TTC549 (cell line): ENCODE measurements at regions not wholly inside any gene's neighbourhood (a gene's known extent, or its start where the extent isn't known, plus 50 kb on each side); places are given as distances from the start of the nearest gene placed in this dataset.

ENCODE experiments used
- FAIRE-seq: peaks from 2 replicates; lab custom pipeline; 2012; peaks lifted over from hg19 to GRCh38; lab: Jason Lieb, UNC

DNA sequence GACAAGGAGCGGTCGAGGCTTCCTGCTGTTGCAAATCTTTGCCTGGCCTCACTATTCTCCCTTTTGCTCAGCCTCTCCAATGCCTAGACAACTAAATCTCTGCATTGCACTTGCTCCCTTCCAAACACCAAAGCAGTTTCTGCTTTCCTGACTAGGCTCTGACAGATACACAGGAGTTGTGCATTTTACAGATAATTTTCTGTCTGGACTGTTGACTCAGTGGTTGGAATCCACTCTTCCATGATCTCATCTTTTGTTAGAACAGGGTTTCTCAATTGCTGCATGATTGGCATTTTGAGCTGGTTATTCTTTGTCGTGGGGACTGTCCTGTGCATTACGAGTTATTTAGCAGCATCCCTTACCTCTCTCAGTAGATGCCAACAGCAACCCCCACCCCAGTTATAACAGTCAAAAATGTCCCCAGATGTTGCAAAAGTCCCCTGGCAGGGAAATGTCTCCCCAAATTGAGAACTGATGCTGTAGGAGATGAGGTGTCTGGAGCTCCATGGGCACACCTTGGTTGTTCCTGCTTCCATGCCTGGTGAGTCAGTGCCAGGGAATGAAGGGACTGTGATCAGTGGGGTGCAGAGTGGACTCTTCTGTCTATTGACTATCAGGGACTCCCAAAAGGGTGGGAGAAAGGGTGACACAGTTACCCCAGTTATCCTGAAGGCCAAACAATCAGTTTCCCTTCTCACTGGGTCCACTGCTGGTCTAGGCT lies 557.4 kb upstream of the PSMD7 start:
- no peak for FAIRE-seq

DNA sequence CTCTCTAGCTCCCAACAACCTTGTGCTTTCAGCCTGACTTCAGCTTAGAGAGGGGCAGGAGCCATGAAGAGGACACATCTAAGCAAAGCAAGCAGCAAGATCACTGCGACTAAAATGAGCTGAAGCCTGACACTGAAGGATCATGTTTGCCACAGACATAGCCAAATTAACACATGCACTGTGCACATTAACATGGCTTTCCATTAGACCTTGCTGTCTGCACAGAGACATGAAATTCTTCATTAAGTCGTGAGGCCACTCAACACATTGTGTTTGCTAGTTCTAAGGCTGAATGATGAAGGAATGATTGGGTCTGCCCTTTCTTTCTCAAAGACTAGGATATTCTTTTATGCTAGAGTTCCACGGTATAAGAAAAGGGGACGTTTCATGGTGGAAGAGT lies 558.3 kb upstream of the PSMD7 start:
- FAIRE-seq = no peak

DNA sequence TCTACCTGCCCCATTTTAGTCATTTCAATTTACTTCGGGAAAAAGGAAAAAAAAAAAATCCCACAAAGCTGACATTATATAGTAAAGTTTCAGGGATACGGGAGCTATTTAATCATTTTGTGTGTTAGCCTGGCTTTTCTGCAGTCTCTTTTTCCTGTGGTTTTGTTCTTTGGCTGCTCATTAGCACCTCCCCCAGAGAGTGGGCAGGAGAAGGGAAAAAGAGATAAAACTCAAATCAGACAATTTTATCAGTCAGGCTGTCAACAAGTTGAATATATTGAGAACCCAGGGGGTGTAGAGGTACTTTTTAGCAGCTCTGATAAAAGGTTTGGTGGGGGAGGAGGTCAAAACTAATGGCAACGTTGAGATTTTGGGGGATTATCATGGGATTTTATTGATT lies 559.0 kb upstream of the PSMD7 start:
- no peak for FAIRE-seq

DNA sequence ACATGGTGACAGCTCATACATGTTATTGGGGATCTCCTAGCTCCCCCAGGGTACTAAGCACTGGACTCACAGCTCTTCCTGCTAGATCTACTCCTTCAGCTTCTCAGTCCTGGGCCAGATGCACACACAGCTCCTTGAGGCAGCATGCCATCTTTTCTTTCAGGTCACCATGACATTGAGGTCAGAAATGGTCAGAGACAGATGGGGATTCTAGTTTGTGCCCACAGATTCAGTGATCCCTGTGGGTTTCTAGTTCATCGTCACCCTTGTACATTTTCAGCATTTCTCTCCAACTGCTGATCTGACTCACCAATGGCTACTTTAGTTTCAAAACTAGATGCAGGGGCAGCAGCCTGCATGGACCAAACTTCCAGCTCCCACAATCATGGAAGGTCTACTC lies 560.7 kb upstream of the PSMD7 start:
- no peak for FAIRE-seq

DNA sequence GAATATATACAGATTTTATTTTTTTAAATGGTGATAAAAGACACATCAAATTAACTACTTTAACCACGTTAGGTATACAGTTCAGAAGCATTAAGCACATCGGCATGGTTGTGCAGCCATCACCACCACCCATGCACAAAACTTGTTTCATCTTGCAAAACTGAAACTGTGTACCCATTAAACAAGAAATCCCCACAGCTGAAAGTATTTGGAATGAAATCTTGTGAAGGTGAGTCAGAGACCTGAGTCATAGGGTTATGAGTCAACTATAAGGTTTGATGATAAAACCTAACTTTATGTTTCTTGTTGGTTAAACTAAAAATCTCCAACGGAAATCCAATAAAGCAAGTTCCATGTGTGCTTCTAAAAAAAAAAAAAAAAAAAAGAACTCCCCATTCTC lies 561.6 kb upstream of the PSMD7 start:
- no peak for FAIRE-seq

DNA sequence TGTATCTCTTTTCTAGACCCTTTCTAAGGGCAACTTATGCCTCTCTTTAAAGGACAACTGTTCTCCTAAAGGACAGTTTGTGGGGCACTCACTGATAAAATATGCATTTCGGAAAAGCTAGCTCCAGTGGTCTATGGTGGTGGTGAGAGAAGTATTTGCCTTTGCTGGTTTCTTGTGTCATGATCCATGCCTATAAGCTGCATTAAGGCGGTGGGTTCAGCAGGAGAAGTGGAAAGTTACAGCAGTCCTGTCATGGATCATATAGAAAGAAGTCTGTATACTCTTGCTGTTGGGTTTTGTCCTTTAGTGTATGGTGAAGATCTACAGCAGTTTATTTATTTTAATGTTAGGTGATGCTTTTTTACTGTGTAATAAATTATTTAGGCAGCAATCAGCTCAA lies 563.9 kb upstream of the PSMD7 start:
- no peak for FAIRE-seq

DNA sequence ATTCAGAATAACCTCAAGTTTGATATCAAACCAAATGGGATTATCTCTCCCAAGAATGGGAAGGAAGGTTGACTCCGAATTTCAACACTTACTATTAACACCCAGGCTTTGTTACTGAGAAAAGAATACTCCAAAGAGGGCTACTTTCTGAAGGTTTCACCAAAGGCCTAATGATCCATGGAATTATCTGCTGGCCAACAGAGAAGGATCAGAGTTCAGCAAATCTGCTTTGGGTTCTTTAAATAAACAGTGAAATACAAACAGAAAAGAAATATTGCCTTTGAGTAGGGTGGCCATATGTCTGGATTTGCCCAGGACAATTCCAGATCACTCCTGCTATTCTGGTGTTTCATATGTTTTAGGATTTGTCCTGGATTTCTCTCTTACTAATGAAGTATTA lies 564.5 kb upstream of the PSMD7 start:
- no peak for FAIRE-seq

DNA sequence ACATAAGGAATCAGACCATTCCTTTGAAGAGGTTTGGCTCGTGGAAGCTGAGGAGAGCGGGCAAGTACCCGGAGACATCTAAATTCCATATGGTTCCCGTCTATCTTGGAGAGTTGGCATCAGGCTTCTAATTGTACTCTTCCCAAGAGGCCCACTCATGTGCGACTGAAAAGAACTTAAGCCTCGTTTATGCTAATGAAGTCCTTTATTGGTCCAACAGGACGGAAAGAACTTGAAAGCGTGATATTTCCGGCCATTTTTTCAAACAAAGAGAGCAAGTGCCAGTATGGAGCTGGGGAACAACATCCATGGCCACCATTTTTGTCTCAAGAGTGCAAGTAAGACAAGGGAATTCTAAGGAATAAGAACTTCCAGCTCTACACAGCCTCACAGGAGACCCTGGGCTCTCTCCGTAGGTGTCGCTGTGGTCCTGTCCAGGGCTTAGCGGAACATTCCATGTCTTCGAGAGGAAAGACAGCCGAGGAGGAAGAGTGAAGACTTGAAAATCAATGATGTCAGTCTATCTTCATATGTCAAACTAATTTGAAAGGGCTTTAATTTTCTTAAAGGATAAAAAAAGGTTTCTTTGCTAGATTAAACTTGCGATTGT lies 566.0 kb upstream of the PSMD7 start:
- no peak for FAIRE-seq

DNA sequence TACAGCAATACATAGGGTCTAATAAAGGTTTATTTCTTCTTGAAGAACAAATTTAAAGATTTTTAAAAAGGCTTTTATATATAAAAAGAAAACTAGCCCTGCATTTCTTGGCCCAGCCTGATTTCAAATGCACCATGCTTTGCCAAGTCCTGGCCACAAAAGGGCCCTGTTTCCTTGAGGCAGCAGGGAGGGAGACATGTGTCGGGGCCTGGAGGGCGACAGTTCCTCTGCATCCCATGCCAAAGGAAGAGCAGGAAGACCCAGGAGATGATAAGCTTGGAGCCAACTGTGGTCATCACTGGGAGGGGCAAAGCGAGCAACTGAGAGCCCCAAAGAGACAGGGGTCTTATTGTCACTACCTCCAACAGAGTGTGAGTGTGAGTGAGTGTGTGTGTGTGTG lies 571.5 kb upstream of the PSMD7 start:
- no peak for FAIRE-seq

DNA sequence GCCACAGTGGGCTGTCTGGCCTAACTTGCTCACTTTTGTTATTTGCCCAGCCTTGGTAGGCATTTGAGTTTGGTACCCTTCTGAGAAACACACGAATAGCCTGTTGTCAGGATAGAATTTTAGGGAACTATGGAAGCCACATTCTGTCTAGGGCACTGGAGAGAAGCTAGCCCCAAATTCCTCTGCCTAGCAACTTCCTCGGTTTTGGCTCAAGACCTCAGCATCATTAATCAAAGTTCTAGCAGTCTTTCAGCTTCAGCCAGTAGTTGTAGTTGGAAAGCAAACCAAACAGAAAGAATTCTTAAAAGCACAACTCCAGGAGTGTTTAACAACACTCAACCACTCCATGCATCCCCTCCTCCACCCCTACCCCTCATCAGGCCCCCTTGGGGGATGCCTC lies 572.1 kb upstream of the PSMD7 start:
- FAIRE-seq = no peak

DNA sequence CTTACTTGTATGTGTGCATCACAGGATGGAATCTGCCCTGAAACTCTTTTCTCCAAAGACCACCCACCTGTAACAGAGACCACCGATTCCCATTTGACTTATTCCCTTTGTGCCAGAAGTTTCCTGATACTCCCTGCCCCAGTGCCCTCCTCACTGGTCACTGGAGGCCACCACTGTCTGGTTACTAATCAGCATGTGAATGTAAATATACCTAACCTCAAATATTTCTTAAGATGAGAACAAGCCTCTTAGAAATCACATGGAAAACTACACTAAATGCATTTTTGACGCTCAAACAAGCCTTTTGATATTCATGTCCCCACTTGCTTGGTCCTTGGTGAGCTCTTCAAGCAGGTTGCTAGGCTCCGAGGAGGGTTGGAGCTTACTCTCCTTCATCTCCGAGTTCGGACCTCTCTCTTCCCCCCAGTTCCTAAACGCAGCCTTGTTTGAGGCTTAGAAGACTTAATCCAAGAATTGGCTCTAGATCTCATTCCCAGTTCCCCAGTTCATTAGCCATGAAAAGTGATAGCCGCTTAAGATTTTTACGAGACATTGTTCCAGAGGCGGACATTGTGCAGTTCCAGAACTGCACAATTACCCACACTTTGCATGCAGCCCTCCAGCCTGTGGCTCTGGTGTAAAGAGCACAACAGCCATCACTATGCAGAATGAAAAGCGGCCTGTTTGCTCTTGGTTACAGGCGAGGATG lies 579.2 kb upstream of the PSMD7 start:
- FAIRE-seq = no peak

DNA sequence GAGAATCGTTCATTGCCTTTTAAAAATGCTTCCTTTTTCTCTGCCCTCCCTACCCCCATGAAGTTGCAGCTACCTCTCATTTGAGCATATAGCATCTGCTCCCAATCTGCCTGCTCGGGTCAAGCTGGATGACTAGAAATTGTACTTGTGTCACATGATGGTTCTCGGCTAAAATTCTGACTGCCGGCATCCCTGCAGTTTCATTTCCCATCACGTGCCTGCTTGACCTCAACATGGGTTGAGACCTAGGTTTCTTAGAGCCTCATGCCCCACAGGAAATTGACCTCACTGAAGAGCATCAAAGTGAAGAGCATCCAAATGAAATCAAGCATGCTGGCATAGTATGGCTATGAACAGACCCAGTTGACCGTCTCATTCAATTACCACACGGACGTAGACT lies 581.6 kb upstream of the PSMD7 start:
- FAIRE-seq = no peak

DNA sequence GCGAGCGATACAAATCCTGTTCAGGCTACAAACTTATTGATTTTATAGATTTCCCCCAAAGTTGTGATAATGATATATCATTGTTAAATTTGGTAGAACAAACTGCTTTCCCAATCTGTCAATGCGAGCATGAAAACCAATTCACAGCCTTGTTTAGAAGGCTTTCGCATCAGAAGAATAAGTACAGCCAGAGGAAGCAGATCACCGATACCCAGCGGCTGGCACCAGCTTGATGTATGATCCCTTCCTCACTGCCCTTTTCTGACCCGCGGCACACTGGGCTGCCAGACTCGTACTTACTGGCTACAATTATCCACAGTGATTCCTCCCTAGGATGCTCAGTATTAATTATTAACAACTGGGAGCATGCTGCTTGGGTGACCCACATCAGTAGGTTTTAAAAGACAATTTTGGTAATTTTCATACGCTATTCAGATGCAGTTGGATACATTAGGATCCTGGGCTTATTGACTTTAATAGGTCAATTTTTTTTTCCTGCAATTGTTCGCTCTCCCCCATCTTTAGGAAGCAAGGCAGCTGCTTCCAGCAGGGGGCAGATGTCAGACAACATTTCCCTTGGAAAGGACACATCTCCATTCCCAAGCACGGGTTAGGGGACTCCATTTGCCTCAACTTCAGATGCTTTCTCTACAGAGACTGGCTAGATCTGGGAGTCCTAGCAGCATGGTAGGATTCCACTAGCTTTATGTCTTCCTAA lies 582.7 kb upstream of the PSMD7 start:
- FAIRE-seq = no peak

DNA sequence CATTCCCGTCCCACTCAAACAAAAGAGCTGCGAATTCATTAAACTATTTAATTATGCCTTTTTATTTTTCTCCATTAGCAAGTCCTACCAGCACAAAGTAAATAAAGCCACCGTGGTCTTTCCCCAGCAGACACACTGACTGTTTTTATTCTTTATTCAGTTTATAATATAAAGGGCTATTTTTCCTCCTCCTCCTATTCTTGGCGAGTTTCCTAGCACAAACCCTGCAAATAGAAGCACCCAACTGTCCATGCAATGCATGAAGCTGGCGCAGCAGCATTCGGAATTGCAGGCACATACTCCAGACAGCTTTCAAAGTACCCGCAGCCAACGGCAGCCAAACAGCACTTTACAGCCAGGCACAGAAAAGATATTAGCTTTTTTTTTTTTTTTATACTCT lies 583.4 kb upstream of the PSMD7 start:
- no peak for FAIRE-seq

DNA sequence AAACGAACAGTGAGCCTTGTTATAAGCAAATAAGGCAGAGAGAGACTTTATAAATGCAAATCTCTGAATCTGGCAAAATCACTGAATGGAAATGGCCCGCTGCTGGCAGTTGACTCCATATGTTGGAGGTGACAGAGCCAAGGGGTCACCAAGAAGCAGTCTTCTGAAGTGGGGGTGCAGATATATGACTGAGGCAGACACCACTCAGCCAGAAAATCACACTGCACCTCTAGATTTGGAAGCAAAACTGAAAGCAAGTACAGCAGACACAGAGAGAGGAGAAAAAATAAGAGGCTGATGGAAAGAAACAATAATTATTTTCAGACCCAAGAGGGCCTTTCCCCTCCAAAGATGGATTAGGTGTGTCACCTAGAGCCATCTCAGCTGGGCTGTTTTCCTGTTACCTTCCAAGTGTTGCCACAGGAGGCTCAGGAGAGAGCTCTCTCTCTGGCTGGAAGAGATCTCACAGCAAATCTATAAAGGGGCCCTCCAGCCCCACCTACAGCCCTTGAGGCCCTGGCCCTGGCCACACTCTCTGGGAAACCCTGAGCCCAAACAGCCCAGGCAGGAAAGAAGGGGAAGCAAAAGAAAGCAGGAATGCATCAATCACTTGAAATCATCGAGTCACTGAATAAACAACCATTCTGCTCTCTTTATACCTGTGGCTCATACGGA lies 585.1 kb upstream of the PSMD7 start:
- FAIRE-seq = no peak

DNA sequence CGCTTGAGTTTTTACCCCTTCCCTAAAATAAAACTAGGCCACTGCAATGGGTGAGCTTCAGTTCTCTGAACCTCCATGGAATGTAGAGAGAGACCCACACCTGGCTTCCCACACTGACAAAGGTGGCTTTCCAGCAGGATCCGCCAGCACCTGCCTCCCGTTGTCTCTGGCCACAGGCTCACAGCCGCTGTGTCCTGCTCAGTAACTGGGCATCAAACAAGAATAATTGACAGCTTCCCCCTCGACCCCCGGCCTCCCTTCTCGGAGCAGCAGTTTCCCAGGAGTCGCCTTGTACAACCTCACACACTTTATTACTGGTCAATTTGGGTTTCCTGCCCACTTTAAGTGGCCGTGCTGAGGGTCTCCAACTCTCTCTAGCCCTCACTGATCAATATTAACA lies 586.1 kb upstream of the PSMD7 start:
- FAIRE-seq = no peak

DNA sequence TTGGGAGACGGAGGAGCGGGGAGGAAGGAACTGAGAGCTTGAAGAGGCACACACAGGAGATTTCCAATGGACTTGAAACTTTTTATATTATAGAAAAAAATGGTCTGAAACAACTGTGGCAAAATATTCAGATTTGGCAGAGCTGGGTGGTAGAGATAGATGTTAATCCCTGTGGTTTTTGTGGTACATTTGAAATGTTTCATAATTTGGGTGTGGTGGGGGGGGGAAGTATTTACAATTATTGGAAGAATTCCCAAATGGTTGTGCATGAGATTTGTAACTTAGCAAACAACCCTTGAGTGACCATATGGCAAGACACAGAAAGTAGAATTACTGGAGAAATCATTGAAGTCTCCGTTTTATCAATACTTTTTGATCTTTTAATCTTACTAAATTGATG lies 588.8 kb upstream of the PSMD7 start:
- no peak for FAIRE-seq

DNA sequence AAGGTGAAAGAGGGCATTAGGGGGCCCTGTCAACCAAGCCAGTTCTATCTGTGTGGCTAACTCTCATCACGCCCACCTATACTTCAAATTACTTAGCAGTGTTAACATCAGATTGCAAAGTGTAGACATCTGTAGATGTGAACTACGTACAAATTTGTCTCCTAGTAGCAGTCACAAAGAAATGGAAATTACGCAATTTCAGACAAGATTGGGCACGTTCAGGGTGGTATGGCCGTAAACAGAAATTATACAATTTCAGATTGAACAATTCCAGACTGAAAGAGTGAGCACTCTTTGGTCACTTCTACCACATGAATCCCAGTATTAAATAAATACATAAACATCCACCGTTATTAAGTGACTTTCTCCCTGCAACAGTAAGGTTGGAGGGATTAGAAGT lies 592.7 kb upstream of the PSMD7 start:
- FAIRE-seq = no peak

DNA sequence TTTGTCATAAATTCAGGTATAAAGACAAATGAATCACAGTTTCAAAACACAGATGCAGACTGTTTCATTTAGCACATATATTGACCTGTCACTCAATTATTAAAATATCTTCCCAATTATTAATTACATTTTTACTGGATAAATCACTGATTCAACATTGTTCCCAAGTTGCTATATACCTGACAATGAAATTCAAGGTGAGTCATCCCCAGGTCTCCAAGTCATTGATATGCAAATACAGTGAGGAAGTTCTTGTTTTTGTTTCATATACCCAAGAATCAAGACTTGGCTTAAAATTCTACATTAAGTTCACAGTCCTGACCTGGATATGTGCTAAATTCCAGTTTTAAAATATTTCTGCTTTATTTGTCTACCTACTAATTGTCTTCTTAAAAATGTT lies 599.3 kb upstream of the PSMD7 start:
- no peak for FAIRE-seq

DNA sequence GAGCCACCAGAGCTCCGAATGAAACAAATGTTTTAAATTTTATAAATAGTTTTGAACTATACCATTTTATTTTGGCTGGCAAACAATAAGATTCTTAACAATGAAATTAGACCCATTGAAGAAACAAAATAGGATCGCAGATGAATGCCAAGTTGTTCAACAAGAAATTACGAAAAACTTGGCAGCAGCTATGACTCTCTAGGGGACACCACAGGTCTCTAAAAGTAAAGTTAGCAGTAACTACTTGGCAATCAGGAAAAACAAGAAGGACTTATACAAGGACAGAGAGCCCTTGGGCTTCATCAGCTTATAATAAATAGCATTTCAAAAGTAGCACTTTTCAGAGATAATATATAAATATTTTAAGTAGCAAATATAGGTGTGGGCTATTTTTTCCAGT lies 603.8 kb upstream of the PSMD7 start:
- no peak for FAIRE-seq

DNA sequence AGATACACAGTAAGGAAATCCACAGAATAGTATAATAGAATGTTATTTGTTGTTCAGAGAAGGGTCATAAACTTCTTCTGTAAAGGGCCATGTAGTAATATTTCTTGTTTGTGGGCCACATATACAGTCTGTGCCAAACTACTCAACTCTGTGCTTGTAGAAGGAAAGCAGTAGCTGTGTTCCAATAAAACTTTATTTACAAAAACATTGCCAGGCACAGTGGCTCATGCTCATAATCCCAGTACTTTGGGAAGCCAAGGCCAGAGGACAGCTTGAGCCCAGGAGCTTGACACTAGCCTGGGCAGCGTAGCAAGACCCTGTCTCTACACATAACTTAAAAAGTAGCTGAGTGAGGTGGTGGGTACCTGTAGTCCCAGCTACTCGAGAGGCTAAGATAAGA lies 612.8 kb upstream of the PSMD7 start:
- no peak for FAIRE-seq

DNA sequence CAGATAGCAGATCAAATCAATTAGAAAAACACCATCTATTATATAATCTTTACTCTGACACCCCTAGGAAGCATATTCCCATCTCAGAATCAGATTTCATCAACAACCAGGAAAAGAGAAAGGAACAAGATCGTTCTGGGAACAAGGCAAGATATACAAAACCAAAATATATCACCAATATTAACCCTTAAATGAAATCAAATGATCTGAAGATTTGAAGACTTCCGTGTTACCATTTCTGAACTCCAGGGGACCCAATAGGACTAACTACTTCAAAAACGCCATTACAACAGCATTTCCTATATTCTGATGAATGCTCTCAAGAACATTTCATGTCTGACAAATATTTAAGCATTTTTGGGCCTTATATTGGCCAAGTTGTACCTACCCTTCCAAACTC lies 624.2 kb upstream of the ZFHX3 start:
- FAIRE-seq = no peak
